Left colon (tissue), 2 donors: ENCODE measurements at regions not wholly inside any gene's neighbourhood (a gene's known extent, or its start where the extent isn't known, plus 50 kb on each side); places are given as distances from the start of the nearest gene placed in this dataset.

Experiments
- ATAC-seq: fragments of 200-7000 bp; cut with Tn5 transposase; one replicate; pipeline ENCODE4 v1.9.1; 2020; ENCODE audit warnings: mild to moderate bottlenecking, moderate library complexity
- DNase-seq, 2 donors: peaks; one replicate each; pipeline ENCODE4 v3.0.0-alpha.2; 2020
- intact Hi-C, 2 donors: fragments of 100-400 bp; cut with DNase I in 1 of 2; cut with micrococcal nuclease in 1 of 2; formaldehyde crosslinking; loops; one replicate each; pipeline versions ENCODE4 v1.11.2 to v1.14.0; 2022; cut with DNase I, micrococcal nuclease
- donor health status: DM: no; HTN: no; CAD: no.
- donor health status: DM: yes; HTN: yes; CAD: no.

- intact Hi-C loops = no loop called here
- DNase-seq (no peak), ATAC-seq (no peak)
These were observed 97.9 kb upstream of the ZNF469 start for GRCh38 chr16:88284626-88285513.

- intact Hi-C loops = no loop called here
- ATAC-seq = no peak
- no peak for DNase-seq
These were observed 97.3 kb upstream of the ZNF469 start for GRCh38 chr16:88285514-88285822.

- intact Hi-C loops = no loop called here
- ATAC-seq (no peak), DNase-seq (no peak)
These were observed 96.3 kb upstream of the ZNF469 start for GRCh38 chr16:88286301-88286923.

- DNase-seq (no peak), ATAC-seq (no peak)
- intact Hi-C loops = no loop called here
These were observed 95.5 kb upstream of the ZNF469 start for GRCh38 chr16:88287219-88287618.

- ATAC-seq (no peak), DNase-seq (no peak)
- intact Hi-C loops = no loop called here
These were observed 94.5 kb upstream of the ZNF469 start for GRCh38 chr16:88288303-88288702.

GRCh38 chr16:88289001-88289400, 93.8 kb upstream of the ZNF469 start:
- intact Hi-C loops = no loop called here
- ATAC-seq (no peak), DNase-seq (no peak)

GRCh38 chr16:88289561-88289960, 93.2 kb upstream of the ZNF469 start:
- DNase-seq (no peak), ATAC-seq (no peak)
- intact Hi-C loops = no loop called here

GRCh38 chr16:88289968-88290401, 92.8 kb upstream of the ZNF469 start:
- DNase-seq (no peak), ATAC-seq (no peak)
- intact Hi-C loops = no loop called here

- DNase-seq (no peak), ATAC-seq (no peak)
- intact Hi-C loops = no loop called here
These were observed 91.6 kb upstream of the ZNF469 start for GRCh38 chr16:88290850-88291830.

- intact Hi-C loops = no loop called here
- no peak for ATAC-seq
- no peak for DNase-seq
These were observed 90.5 kb upstream of the ZNF469 start for GRCh38 chr16:88292007-88292970.

- DNase-seq = no peak
- intact Hi-C loops = no loop called here
- ATAC-seq = no peak
These were observed 89.7 kb upstream of the ZNF469 start for GRCh38 chr16:88293097-88293496.

- ATAC-seq = no peak
- DNase-seq = no peak
- intact Hi-C loops = no loop called here
These were observed 86.9 kb upstream of the ZNF469 start for GRCh38 chr16:88295671-88296436.

GRCh38 chr16:88296437-88297177, 86.2 kb upstream of the ZNF469 start:
- DNase-seq (no peak), ATAC-seq (no peak)
- intact Hi-C loops = no loop called here

- intact Hi-C loops = no loop called here
- no peak for DNase-seq
- no peak for ATAC-seq
These were observed 85.5 kb upstream of the ZNF469 start for GRCh38 chr16:88297178-88297720.

GRCh38 chr16:88298181-88298832, 84.5 kb upstream of the ZNF469 start:
- intact Hi-C loops = no loop called here
- DNase-seq = no peak
- no peak for ATAC-seq
